ENCODE measurements at regions not wholly inside any gene's neighbourhood (a gene's known extent, or its start where the extent isn't known, plus 50 kb on each side); places are given as distances from the start of the nearest gene placed in this dataset.

DNA sequence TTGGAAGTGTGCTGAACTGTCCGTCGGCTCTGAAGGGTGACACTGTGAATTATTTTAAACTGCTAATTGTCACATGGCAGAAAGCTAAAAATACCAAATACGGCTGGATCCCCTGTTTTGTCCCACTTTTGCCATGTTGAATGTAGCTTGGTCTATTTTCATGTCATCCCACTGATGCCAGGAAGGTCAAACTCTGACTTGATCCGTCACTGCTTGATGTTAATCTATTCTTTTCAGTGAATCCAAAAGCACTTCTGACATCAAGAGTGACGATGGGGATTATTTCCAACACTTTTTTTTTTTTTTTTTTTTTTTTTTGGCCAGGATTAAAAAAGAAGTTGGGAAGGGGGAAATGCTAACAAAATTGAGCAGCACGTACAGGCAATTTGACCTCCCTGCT lies 734.6 kb upstream of the TENM3 start:
- TF ChIP-seq HDGF (IDR thresholded peaks at IDR 0.05): no peak
- TF ChIP-seq, protein P1, sequence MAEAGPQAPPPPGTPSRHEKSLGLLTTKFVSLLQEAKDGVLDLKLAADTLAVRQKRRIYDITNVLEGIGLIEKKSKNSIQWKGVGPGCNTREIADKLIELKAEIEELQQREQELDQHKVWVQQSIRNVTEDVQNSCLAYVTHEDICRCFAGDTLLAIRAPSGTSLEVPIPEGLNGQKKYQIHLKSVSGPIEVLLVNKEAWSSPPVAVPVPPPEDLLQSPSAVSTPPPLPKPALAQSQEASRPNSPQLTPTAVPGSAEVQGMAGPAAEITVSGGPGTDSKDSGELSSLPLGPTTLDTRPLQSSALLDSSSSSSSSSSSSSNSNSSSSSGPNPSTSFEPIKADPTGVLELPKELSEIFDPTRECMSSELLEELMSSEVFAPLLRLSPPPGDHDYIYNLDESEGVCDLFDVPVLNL (IDR thresholded peaks at IDR 0.05; ENCODE audit: low read depth, low read length): no peak
- TF ChIP-seq POLR2AphosphoS5 (IDR thresholded peaks at IDR 0.05; ENCODE audit: low read length): no peak
- no peak for TF ChIP-seq CTCF (IDR thresholded peaks at IDR 0.05 in 2 of 3, conservative IDR thresholded peaks at IDR 0.05 in 1 of 3; ENCODE audit: control insufficient read depth in 2 of 3, extremely low read depth in 1 of 3, insufficient read depth in 1 of 3, low read depth in 3 of 3, low read length in 3 of 3)
- TF ChIP-seq, protein P2, sequence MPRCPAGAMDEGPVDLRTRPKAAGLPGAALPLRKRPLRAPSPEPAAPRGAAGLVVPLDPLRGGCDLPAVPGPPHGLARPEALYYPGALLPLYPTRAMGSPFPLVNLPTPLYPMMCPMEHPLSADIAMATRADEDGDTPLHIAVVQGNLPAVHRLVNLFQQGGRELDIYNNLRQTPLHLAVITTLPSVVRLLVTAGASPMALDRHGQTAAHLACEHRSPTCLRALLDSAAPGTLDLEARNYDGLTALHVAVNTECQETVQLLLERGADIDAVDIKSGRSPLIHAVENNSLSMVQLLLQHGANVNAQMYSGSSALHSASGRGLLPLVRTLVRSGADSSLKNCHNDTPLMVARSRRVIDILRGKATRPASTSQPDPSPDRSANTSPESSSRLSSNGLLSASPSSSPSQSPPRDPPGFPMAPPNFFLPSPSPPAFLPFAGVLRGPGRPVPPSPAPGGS (IDR thresholded peaks at IDR 0.05; ENCODE audit: borderline replicate concordance, insufficient read depth, low read depth, low read length, poor library complexity, severe bottlenecking): no peak
- no peak for TF ChIP-seq CHD4 (IDR thresholded peaks at IDR 0.05)

Measured in GM12878 (cell line).